ENCODE measurements at regions not wholly inside any gene's neighbourhood (a gene's known extent, or its start where the extent isn't known, plus 50 kb on each side); places are given as distances from the start of the nearest gene placed in this dataset.
A peak's percentile ranks its signal among the peaks of the same experiment; 100 is the strongest.
"Not testable (repeated sequence)": the region's sequence is repeated elsewhere in the genome, so short reads cannot be mapped to it uniquely, and the experiment has no call there.

DNA sequence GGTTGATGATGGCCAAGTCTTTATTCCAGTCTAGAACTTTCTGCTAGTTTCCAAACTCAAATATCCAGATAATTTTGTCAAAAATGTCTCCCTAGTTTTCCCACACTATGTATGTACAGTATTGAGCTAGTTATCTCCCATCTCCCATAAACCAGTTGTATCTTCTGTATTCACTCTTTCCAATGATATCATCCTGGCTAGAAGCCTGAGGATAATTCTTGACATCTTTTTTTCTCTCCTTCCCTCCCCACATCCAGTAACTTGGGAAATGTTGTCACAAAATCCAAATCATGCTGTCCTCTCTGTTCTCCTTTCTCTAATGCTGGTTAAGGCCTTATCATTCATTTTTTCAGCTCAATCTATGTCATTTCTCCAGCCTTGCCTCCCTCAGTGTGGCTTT lies 553.8 kb upstream of the FANCL start:
- DNase-seq: no peak

DNA sequence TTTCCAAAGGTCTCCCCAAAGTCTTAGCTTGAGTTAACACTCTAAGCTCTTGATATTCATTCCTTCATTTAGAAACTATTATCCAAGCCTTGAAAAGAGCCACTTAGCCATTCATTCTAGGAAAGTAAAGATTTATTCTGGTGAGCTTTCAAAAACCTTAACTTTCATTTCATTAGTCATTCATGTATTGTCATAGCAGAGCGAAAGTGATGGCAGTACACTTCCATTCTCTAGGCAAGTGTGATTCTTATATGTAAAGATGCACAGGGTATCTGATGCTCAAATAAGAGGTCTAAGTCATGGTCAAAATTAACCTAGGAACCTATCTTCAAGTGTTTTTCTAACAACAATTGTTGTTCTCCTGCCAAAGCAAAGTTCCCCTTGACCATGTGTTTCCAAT lies 553.0 kb upstream of the FANCL start:
- DNase-seq: peak; percentile 2

GRCh38 chr2:58788402-58788801 lies 547.3 kb upstream of the FANCL start:
- DNase-seq: no peak

GRCh38 chr2:58770846-58771245 lies 529.7 kb upstream of the FANCL start:
- DNase-seq: no peak

DNA sequence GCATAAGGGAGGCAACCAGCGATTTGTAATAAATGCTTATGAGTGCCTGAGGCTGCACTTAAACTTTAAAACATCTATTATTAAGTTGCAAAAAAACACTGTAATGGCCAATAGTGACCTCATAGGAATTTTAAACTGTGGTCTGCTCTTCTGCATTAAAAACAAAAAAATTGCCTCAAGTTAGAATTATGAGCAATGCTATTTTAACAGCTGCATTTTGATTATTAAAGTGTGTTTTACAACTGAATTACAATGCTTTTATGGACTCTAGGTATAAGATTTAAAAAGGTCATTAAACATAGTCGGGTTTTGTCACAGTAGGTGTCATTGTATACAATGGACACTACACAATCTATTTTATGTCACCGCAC lies 528.7 kb upstream of the FANCL start:
- no peak for DNase-seq

DNA sequence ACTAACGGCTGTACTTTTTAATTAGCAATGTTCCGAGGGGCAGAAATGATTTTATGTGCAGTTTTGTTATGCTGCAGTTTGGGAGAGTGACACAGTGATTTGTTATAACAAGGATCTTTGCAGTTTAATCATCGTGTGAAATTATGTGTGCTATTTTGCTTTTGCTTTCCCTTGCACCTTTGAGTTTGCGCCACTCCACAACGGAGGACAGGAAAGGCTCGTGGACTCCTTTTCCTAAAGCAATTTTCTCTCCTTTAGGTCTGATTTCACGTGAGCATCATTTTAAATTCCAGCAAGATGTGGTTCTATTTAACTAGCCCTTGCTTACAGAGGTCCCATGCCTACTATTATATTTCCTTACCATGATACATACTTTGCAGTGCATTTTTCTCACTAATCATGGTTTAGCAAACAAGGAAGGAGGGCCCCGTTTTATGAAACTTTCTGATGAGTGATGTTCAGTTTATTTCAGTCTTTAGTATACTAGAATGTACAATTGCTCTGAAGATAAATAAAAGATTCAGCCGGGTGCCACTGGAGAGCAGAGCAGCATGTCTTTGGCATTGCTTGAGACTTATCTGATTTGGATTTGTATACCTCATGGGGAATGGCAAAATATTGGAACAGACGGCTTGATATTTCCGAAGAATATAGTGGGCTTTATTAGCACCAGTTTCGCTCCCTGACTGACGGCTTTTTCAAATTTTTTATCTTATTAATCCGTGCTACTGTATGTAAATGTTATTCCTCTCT lies 528.2 kb upstream of the FANCL start:
- DNase-seq: no peak

GRCh38 chr2:58768715-58769080 lies 527.6 kb upstream of the FANCL start:
- no peak for DNase-seq

DNA sequence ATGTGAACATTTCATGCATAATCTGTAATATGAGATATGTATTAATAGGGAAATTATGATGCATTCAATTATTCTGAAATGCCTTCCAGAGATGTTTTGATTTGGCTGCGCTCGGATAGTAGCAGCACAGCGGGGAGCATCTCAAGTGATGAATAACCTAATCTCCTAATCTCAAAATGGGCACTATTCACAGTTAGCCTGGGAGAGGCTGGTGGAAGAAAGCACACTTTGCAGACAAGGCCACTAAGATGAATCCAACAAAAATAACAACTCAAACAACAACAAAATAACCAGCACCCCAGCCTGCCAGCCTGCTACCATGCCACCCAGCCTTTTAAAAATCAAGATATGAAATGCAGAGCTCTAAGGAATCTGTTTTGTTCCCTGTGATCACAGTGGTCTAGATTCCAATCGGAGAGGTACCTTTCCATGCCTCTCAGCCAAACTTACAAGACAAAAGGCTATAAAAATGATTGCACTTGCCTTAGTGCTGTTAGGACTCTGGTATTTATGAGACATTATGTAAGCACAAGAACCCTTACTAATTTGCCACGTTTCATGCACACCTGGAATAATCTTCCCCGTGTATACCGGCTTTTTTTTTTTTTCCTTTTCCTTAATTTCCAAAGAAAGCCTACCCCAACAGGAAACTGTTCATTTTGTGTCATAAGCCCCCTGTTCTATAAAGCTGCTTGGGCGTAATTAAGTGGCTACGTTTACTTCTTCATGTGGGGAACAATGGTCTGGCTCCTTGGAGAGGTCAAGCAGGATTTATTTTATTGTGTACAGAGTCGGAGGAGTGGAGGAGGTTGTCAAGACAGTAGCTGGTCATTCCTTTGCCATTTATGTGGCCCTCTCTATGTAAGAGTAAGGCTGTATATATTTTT lies 526.9 kb upstream of the FANCL start:
- no peak for DNase-seq

GRCh38 chr2:58764338-58765104 lies 523.4 kb upstream of the FANCL start:
- peak; percentile 2 for DNase-seq

DNA sequence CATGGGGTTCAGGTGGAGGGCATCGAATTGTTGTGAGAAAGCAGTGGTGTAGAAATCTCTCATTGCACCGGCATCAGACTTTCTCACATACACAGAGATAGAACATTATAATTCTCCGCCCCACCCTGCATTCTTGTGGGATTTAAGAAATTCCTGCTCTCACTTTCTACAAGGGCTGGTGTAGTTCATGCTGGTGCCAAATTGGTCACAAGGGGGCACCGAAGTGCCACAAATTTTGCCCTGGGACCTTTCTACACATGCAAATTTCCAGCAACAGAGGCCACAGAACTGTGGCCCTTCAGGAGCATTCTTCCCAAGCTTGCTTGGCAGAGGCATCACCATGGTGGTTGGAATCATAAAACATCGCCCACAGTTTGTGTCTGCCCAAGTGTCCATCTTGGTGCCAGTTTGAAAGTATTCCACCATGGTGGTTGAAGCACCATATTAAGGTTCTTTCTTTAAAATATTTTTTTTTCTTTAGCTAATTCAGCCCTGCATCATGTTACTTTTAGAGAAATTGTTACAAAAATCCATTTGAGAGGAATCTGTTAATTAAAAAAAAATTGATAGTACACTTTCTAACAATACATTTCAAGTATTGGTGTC lies 521.2 kb upstream of the FANCL start:
- peak; percentile 31 for DNase-seq

GRCh38 chr2:58757971-58758370 lies 516.8 kb upstream of the FANCL start:
- no peak for DNase-seq

- DNase-seq: no peak
Measured at GRCh38 chr2:58756336-58756735, 515.2 kb upstream of the FANCL start.

- not testable (repeated sequence) for DNase-seq
Measured at GRCh38 chr2:58752507-58752906, 511.4 kb upstream of the FANCL start.

GRCh38 chr2:58751676-58752075 lies 510.6 kb upstream of the FANCL start:
- not testable (repeated sequence) for DNase-seq

- no peak for DNase-seq
Measured at GRCh38 chr2:58749041-58749440, 507.9 kb upstream of the FANCL start.

DNA sequence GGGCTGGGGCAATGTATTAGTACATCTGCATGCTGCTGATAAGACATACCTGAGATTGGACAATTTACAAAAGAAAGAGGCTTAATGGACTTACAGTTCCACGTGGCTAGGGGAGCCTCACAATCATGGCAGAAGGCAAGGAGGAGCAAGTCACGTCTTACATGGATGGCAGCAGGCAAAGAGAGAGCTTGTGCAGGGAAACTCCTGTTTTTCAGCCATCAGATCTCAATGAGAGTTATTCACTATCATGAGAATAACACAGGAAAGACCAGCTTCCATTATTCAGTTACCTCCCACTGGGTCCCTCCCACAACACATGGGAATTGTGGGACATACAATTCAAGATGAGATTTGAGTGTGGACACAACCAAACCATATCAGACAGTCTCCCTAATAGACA lies 504.2 kb upstream of the FANCL start:
- DNase-seq: not testable (repeated sequence)

DNA sequence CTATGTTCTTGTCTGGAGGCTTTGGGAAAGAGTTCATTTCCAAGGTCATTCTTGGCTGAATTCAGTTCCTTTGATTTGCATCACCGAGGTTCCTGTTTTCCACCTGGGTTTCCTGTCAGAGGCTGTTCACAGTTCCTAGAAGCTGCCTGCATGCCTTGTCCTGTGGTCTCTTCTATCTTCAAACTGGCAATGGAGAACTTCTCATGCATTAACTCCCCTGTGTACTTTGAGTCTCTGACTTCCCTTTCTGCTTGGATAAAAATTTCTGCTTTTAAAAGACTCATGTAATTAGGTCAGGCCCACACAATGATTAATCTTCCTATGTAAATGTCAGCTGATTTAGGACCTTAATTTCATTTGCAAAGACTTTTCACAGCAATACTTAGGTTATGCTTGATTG lies 499.3 kb upstream of the FANCL start:
- no peak for DNase-seq

DNA sequence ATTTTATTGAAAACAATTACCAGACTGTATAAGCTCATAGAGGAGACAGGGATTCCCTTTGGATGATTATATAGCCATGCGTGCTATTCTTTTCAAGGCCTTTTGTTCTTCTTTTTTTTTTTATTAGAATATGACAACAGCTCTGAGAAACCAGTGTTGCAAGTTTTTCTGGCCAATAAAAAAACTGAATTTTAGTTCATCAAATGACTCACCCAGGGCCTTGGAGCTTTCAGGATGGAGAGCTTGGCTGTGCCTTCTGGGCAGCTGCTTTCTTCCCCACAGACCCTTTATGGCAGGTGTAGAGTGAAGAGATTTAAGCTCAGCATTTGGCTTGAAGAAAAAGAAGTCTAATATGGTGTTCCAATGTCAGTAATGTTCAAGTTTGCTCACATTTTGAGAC lies 497.9 kb upstream of the FANCL start:
- no peak for DNase-seq

DNA sequence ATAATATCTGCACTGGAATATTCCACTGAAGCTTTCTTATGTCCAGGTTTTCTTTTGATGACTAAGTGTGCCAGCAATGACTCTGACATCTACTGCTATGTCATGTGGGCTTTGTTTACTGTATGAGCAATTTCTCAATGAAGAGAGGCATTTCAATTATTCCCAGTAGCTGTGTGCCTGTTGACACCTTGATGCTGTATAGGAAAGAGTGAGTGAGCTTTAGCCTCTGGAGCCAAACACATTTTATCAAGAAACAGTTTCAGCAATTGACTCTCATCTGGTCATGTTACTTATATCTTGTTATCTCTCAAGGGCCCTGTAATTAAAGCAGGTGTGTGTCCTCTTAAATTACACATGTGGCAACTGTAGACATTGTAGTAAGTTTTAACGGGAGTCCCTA lies 493.2 kb upstream of the FANCL start:
- DNase-seq: no peak

DNA sequence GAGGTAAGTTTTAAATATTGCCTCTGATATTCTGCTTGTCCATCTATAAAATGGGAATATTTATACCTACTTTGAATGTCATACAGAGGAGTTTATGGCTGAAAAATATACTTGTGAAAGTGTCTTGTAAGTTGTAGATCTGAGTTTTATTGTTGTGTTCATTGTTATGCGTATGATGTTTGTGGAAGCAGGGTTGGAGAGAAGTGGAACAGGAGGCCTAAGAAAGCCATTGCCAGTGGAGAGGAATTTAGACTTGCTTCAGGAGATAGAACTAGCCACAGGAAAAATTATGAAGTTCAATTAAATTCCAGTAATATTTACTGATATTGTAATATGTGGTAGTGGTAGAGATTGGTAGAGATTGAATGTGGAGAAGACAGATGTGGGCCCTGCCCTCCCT lies 491.9 kb upstream of the FANCL start:
- no peak for DNase-seq

- DNase-seq: no peak
Measured at GRCh38 chr2:58731488-58731869, 490.4 kb upstream of the FANCL start.

DNA sequence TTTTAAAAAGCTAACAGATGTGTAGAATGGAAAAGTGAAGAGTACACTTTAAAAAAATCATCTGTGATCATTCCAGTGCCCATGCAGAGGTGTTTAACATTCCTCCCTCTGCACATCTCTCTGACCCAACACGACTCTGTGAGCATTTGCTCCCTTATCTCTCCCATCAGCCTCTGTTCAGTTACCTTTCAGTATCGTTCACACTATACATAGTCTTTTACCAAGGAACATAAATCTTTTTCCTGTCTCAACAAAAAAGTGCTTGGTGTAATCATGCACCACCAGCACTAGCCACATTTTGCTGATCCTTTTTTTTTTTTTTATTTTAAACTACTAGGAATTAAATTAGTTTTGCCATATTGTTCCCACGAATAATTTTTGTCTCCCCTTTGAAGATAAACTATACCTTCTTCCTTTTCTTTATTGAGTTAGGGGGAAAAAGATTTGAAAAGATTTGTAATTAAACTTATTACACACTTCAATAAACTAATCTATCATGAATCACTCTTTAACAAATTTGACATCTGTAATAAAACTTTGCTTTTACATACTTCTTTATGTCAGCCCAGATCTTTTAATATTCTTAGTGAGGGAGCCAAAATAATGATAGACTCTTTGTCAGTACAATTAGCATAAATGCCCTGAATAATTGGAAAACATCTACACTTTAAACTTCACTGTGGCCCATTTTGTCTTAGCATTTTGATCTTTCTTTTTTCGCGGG lies 489.8 kb upstream of the FANCL start:
- DNase-seq: no peak
